ENCODE measurements at regions not wholly inside any gene's neighbourhood (a gene's known extent, or its start where the extent isn't known, plus 50 kb on each side); places are given as distances from the start of the nearest gene placed in this dataset.

GRCh38 chr14:104438166-104438887 lies 141.2 kb upstream of the C14orf180 start:
- ChIA-PET POLR2A (no interaction called here), CTCF (no interaction called here)
- Histone ChIP-seq H3K9me3 (ENCODE audit: control extremely low read depth in 1 of 5, control insufficient read depth in 4 of 5, insufficient read depth in 2 of 5, low read depth in 1 of 5, low read length in 4 of 5) (peaks cover 0 to 2% (median 0%) of the 10 kb centered on the region in 5 experiments), H3K4me3 (ENCODE audit: control insufficient read depth in 1 of 7, extremely low read depth in 1 of 7, insufficient read depth in 4 of 7, low read depth in 2 of 7, low read length in 6 of 7) (no peak overlapping the region), H3K4me1 (ENCODE audit: control extremely low read depth in 1 of 4, control insufficient read depth in 4 of 4, insufficient read depth in 4 of 4, low read length in 3 of 4) (peaks cover 0 to 24% (median 19%) of the 10 kb centered on the region in 4 experiments), H3K27me3 (replicated peaks in 2 of 5; ENCODE audit: control insufficient read depth in 4 of 5, insufficient read depth in 5 of 5, low read length in 4 of 5) (no peaks in the 10 kb centered on the region), H3K36me3 (ENCODE audit: control insufficient read depth in 4 of 4, insufficient read depth in 4 of 4, low read length in 3 of 4) (no peaks in the 10 kb centered on the region), H3K27ac (ENCODE audit: insufficient read depth in 1 of 2, low read depth in 1 of 2, low read length in 2 of 2, poor library complexity in 1 of 2, severe bottlenecking in 2 of 2) (no peak overlapping the region)
- no peak for DNase-seq
- 92% methylated on average over 17 of the region's 18 CpGs for WGBS (ENCODE audit: insufficient coverage)

DNA sequence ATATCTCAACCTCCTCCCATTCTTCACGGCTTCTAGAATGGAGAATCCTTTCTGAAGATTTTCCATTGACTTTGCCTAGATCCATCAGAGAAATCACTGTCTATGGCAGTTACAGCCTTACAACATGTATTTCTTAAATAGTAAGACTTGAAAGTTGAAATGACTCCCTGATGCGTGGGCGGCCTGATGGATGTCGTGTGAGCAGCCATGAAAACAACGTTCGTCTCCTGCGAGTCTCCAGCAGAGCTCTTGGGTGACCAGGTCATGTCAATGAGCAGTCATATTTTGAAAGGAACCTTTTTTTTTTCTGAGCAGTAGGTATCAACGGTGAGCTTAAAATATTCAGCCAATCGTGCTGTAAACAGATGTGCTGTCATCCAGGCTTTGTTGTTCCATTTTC lies 139.9 kb upstream of the C14orf180 start:
- WGBS (ENCODE audit: insufficient coverage) = 96% methylated on average over 9 of the region's 9 CpGs
- ChIA-PET POLR2A (no interaction called here), CTCF (no interaction called here)
- Histone ChIP-seq H3K27me3 (replicated peaks in 2 of 5; ENCODE audit: control insufficient read depth in 4 of 5, insufficient read depth in 5 of 5, low read length in 4 of 5) (no peaks in the 10 kb centered on the region), H3K4me3 (ENCODE audit: control insufficient read depth in 1 of 7, extremely low read depth in 1 of 7, insufficient read depth in 4 of 7, low read depth in 2 of 7, low read length in 6 of 7) (no peak overlapping the region), H3K4me1 (ENCODE audit: control extremely low read depth in 1 of 4, control insufficient read depth in 4 of 4, insufficient read depth in 4 of 4, low read length in 3 of 4) (peaks cover 0 to 24% (median 19%) of the 10 kb centered on the region in 4 experiments), H3K9me3 (ENCODE audit: control extremely low read depth in 1 of 5, control insufficient read depth in 4 of 5, insufficient read depth in 2 of 5, low read depth in 1 of 5, low read length in 4 of 5) (peaks cover 0 to 2% (median 0%) of the 10 kb centered on the region in 5 experiments), H3K27ac (ENCODE audit: insufficient read depth in 1 of 2, low read depth in 1 of 2, low read length in 2 of 2, poor library complexity in 1 of 2, severe bottlenecking in 2 of 2) (no peak overlapping the region), H3K36me3 (ENCODE audit: control insufficient read depth in 4 of 4, insufficient read depth in 4 of 4, low read length in 3 of 4) (no peaks in the 10 kb centered on the region)
- DNase-seq = no peak

DNA sequence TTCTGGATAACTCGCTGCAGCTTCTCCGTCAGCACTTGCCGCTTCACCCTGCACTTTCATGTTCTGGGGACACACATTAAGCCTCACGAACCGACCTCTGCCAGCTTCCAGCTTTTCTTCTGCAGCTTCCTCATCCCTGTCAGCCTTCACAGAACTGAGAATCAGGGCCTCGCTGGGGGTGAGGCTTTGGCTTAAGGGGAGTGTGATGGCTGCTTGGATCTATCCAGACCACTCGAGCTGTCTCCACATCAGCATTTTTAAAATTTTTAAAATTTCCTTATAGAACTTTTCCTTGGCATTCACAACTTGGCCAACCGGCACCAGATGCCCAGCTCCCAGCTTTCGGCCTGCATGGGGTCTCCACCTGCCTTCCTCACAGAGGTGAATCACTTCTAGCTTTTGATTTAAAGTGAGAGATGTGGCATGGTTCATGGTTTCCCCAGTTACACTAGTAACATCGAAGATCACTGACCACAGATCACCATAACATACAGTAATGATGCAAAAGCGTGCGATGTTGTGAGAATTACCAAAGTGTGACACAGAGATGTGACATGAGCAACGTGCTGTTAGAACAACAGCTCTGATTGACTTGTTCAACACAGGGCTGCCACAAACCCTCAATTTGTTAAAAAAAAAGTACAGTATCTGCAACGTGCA lies 139.1 kb upstream of the C14orf180 start:
- WGBS (ENCODE audit: insufficient coverage) = 93% methylated on average over 5 of the region's 14 CpGs
- no peak for DNase-seq

DNA sequence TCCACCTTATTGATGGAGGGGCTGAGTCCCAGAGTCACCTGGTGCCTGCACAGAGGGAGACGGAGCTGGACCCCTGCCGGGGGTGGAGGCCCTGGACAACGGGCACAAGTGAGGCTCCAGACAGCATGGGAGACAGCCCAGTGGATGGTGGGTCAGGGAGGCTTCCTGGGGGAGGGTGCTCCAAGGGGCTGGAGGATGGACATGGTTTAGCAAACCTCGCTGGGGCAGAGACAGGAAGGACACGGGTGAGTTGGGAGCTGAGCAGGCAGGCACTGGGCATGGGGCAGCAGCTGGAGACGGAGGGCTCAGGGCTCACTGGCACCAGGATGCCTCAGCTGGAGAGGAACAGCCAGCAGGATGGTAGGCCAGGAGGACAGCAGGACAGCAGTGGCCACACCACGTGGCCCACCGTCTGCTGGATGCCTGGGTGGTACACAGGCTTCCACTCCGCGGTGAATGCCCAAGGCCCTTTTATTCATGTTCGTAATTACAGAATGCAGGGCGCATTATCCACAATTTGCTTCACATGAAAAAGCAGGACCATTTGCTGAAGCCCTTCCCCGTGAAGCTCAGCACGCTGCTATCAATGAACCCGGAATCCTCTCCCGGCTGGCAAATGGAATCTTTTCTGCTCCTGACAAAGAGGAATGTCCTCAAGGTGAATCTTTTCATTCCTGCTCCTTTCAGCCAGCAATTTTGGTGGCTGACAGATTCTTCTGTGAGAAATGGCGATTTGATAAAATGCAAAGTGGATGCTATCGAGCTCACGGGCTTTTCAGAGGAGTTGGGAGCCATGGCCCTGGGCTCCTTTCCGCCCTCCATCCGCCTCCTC lies 138.1 kb upstream of the C14orf180 start:
- no peaks in the 10 kb centered on the region for H3K36me3 ChIP-seq (ENCODE audit: control insufficient read depth in 4 of 4, insufficient read depth in 4 of 4, low read length in 3 of 4)
- CTCF ChIA-PET = no interaction called here
- no peak overlapping the region for H3K4me3 ChIP-seq (ENCODE audit: control insufficient read depth in 1 of 7, extremely low read depth in 1 of 7, insufficient read depth in 4 of 7, low read depth in 2 of 7, low read length in 6 of 7)
- POLR2A ChIA-PET = no interaction called here
- no peak for DNase-seq
- 96% methylated on average over 19 of the region's 21 CpGs for WGBS (ENCODE audit: insufficient coverage)
- H3K27me3 ChIP-seq (replicated peaks in 2 of 5; ENCODE audit: control insufficient read depth in 4 of 5, insufficient read depth in 5 of 5, low read length in 4 of 5) = no peaks in the 10 kb centered on the region
- peaks cover 0 to 2% (median 0%) of the 10 kb centered on the region in 5 experiments for H3K9me3 ChIP-seq (ENCODE audit: control extremely low read depth in 1 of 5, control insufficient read depth in 4 of 5, insufficient read depth in 2 of 5, low read depth in 1 of 5, low read length in 4 of 5)
- H3K27ac ChIP-seq (ENCODE audit: insufficient read depth in 1 of 2, low read depth in 1 of 2, low read length in 2 of 2, poor library complexity in 1 of 2, severe bottlenecking in 2 of 2) = no peak overlapping the region
- peaks cover 0 to 12% (median 8%) of the 10 kb centered on the region in 4 experiments for H3K4me1 ChIP-seq (ENCODE audit: control extremely low read depth in 1 of 4, control insufficient read depth in 4 of 4, insufficient read depth in 4 of 4, low read length in 3 of 4)

More for the DNA sequence above, 139.1 kb upstream of the C14orf180 start:
- Histone ChIP-seq H3K36me3 (ENCODE audit: control insufficient read depth in 4 of 4, insufficient read depth in 4 of 4, low read length in 3 of 4) (no peaks in the 10 kb centered on the region), H3K4me1 (ENCODE audit: control extremely low read depth in 1 of 4, control insufficient read depth in 4 of 4, insufficient read depth in 4 of 4, low read length in 3 of 4) (peaks cover 0 to 23% (median 18%) of the 10 kb centered on the region in 4 experiments), H3K27me3 (replicated peaks in 2 of 5; ENCODE audit: control insufficient read depth in 4 of 5, insufficient read depth in 5 of 5, low read length in 4 of 5) (no peaks in the 10 kb centered on the region), H3K9me3 (ENCODE audit: control extremely low read depth in 1 of 5, control insufficient read depth in 4 of 5, insufficient read depth in 2 of 5, low read depth in 1 of 5, low read length in 4 of 5) (peaks cover 0 to 2% (median 0%) of the 10 kb centered on the region in 5 experiments), H3K27ac (ENCODE audit: insufficient read depth in 1 of 2, low read depth in 1 of 2, low read length in 2 of 2, poor library complexity in 1 of 2, severe bottlenecking in 2 of 2) (no peak overlapping the region), H3K4me3 (ENCODE audit: control insufficient read depth in 1 of 7, extremely low read depth in 1 of 7, insufficient read depth in 4 of 7, low read depth in 2 of 7, low read length in 6 of 7) (no peak overlapping the region)
- ChIA-PET CTCF (no interaction called here), POLR2A (no interaction called here)

DNA sequence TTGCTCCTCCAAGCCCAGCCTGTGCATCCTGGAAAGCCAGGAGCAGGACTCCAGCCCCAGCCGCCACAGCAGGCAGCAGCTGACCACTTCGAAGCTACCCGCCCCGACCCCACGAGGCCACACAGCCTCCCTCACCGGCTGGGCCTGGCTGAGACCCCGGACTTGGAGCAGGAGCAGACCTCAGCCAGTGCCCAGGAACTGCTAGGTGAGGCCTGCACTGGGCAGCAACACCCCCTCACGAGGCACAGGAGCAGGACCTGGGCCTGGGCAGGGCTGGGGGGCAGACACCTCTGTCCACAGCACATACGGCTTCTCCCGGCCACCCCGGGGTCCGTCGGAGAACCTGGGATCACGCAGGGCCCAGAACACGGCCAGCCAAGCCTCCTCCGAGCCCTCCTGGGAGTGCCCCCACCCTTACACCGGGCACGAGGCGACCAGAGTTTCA lies 137.4 kb upstream of the C14orf180 start:
- 96% methylated on average over 19 of the region's 19 CpGs for WGBS (ENCODE audit: insufficient coverage)
- Histone ChIP-seq H3K36me3 (ENCODE audit: control insufficient read depth in 4 of 4, insufficient read depth in 4 of 4, low read length in 3 of 4) (no peaks in the 10 kb centered on the region), H3K27ac (ENCODE audit: insufficient read depth in 1 of 2, low read depth in 1 of 2, low read length in 2 of 2, poor library complexity in 1 of 2, severe bottlenecking in 2 of 2) (no peak overlapping the region), H3K9me3 (ENCODE audit: control extremely low read depth in 1 of 5, control insufficient read depth in 4 of 5, insufficient read depth in 2 of 5, low read depth in 1 of 5, low read length in 4 of 5) (peaks cover 0 to 2% (median 0%) of the 10 kb centered on the region in 5 experiments), H3K27me3 (replicated peaks in 2 of 5; ENCODE audit: control insufficient read depth in 4 of 5, insufficient read depth in 5 of 5, low read length in 4 of 5) (no peaks in the 10 kb centered on the region), H3K4me3 (ENCODE audit: control insufficient read depth in 1 of 7, extremely low read depth in 1 of 7, insufficient read depth in 4 of 7, low read depth in 2 of 7, low read length in 6 of 7) (no peak overlapping the region), H3K4me1 (ENCODE audit: control extremely low read depth in 1 of 4, control insufficient read depth in 4 of 4, insufficient read depth in 4 of 4, low read length in 3 of 4) (peaks cover 0 to 6% (median 1%) of the 10 kb centered on the region in 4 experiments)
- DNase-seq = no peak
- CTCF ChIA-PET = no interaction called here
- POLR2A ChIA-PET = no interaction called here

DNA sequence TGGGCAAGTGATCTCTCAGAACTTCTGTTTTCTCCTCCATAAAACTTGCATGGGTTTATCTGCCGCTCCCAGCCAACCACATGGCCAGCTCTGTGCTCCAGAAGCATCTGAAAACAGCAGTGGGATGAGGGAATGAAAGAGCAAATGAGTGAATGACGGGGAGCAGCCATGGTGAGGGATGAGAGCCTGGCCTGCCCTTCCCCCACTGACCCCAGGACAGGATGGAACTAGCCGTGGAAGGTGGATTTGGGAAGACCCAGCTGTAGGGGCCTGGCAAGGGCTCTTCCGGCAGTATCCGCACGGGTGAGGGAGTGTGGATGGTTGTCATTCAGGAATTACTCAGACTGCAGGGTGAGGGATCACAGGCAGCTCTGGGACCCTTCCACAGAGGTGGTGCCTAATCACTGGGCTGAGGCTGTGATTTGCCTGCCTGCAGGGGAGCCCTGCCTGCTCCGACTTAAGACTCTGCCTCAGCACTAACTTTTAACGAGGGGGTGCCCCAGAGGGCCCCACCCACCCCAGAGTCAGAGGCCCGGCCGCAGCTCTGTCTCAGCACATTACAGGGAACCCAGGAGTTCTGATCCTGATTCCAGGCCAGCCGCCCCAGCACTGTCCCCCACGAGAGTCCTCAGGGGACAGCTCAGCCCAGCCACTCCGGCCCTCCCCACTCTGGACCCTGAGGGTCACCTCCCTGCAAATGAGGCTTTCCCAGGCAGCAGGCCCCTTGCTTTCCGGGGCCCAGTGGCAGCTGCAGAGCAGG lies 136.8 kb upstream of the C14orf180 start:
- H3K36me3 ChIP-seq (ENCODE audit: control insufficient read depth in 4 of 4, insufficient read depth in 4 of 4, low read length in 3 of 4) = no peaks in the 10 kb centered on the region
- POLR2A ChIA-PET = no interaction called here
- H3K4me1 ChIP-seq (ENCODE audit: control extremely low read depth in 1 of 4, control insufficient read depth in 4 of 4, insufficient read depth in 4 of 4, low read length in 3 of 4) = no peaks in the 10 kb centered on the region
- WGBS (ENCODE audit: insufficient coverage) = 90% methylated on average over 12 of the region's 14 CpGs
- no peak overlapping the region for H3K27ac ChIP-seq (ENCODE audit: insufficient read depth in 1 of 2, low read depth in 1 of 2, low read length in 2 of 2, poor library complexity in 1 of 2, severe bottlenecking in 2 of 2)
- H3K4me3 ChIP-seq (ENCODE audit: control insufficient read depth in 1 of 7, extremely low read depth in 1 of 7, insufficient read depth in 4 of 7, low read depth in 2 of 7, low read length in 6 of 7) = no peak overlapping the region
- no peaks in the 10 kb centered on the region for H3K27me3 ChIP-seq (replicated peaks in 2 of 5; ENCODE audit: control insufficient read depth in 4 of 5, insufficient read depth in 5 of 5, low read length in 4 of 5)
- H3K9me3 ChIP-seq (ENCODE audit: control extremely low read depth in 1 of 5, control insufficient read depth in 4 of 5, insufficient read depth in 2 of 5, low read depth in 1 of 5, low read length in 4 of 5) = peaks cover 0 to 4% (median 1%) of the 10 kb centered on the region in 5 experiments
- CTCF ChIA-PET = no interaction called here
- no peak for DNase-seq
